ENCODE measurements at regions not wholly inside any gene's neighbourhood (a gene's known extent, or its start where the extent isn't known, plus 50 kb on each side); places are given as distances from the start of the nearest gene placed in this dataset.

GRCh38 chr19:57033576-57033975 lies 86.2 kb upstream of the USP29 start:
- TF ChIP-seq EZH2phosphoT487 (IDR thresholded peaks at IDR 0.05; ENCODE audit: insufficient read depth, low read depth), result no peak
- TF ChIP-seq EZH2 (IDR thresholded peaks at IDR 0.05; ENCODE audit: insufficient read depth, poor library complexity, severe bottlenecking), result no peak

Data from GM23248 (cell line).